ENCODE measurements at regions not wholly inside any gene's neighbourhood (a gene's known extent, or its start where the extent isn't known, plus 50 kb on each side); places are given as distances from the start of the nearest gene placed in this dataset.

DNA sequence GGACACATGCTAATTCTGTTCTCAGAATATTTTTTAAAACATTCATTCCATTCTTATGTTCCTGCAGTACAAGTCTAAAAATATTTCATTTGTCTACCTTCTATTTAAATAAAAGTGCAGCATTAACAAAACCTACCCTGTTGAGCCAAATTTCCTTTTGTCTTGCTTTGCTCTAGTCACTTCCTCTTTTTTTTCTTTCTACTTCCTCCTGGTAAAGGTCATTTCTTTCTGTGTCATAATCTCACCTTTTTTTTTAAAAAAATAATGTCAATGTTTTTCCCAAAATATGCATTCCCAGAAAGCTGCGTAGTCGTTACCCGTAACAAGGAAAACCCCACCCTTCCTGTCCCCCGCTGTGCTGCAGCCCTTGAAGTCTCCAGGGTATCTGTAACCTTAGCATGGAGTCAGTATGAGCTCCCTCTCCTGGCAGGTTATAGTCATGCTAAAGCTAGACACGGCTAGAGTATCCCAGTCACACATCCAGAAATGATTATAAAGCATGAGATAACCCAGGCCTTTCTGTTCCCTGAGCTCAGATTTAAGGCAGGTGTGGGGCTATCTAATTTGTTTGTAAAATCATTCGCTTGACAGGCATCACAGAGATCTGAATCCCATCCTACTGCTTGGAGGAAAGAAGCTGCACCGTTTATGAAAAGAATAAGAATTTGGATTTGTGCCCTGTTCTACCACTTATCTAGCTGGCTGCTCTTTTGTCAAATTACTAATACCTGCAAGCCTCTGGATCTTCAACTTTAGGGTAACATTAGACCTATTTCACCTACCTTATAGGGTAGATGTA lies 51.1 kb upstream of the EED start:
- peak; percentile 71 to 72 for DNase-seq

DNA sequence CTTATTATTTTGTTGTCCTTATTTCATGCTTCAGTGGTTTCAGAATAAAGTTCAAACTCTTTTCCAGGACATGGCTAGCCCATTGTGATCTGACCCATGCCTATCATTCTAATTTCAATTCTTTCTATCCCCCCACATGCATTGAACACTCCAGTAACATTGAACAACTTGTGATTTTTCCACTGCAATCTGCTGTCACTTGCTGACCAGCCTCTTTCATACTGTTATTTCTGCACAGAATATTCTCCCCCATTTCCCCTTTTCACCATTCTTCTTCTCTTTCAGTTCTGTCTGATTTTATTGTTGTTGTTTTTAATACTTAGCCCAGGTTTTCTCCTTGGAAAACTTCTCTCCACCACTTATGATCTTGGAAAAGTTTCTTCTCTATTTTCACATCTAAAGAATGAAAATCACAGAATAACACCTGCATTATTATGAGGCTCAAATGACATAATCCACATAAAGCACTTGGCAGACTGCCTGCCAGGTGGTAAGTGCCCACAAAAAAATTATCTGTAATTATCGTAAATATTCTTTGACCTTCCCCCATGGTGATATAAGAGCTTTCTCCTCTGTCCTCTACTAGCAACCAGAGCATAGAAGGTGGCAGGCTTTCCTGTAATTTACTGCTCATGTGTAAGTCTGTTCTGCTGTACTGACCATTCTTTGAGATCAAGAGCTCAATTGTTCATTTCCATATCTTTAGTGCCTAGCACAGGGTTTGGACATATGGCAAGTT lies 51.9 kb upstream of the EED start:
- DNase-seq, result no peak

DNA sequence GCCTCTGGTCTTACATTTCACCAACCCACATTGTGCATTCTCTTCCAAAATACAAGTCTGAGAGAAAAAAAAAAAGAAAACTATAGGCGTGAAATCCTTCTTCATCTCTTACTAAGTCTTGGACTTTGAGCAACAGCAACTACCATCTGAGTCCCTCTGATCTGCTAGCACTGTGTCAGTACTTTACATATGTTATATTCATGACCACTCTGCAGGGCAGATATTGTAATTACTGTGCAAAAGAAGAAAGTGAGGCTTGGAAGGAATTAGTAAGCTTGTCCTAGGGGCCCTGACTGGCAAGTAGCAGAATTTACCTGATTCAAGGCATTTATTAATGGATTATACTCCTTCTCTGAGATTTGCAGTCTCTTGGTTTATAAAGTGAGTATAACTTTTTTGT lies 52.7 kb upstream of the EED start:
- DNase-seq, result no peak

DNA sequence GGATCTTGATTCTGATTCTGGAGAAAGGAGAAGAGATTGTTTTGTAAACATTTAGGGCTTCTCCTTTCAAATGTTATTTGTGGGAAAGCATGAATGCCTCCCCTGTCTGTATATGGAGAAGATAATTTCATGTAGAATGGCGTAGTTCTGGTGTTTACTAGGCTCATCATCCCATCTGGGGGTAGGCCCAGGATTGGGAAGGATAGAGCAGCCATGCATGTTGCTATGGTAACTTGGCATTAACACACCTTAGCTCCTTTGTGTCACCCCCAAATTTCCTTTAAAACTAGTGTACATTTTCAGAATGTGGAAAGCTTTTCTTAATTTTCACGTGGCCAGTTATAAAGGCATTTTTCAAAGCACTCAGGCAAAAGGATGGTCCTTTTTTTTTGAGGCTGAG lies 57.5 kb upstream of the EED start:
- DNase-seq, result no peak

DNA sequence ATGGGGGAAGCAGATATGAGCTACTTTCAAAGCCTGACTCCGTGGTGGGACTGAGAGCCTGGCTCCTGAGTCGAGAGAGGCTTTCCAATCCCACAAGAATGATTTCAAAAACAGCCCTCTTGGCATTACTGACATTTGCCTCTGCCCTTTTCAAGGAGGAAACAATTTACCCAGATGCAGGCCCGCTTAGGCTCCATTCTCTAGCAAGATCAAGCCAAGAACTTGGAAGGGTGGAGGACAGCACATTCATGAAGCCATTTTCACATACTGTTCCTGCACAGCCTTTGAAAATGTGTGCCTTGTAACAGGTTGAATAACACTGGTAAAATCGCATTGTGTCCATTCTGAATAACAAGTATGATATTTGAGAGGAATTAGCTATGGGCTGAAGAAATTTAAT lies 58.2 kb upstream of the EED start:
- no peak for DNase-seq

DNA sequence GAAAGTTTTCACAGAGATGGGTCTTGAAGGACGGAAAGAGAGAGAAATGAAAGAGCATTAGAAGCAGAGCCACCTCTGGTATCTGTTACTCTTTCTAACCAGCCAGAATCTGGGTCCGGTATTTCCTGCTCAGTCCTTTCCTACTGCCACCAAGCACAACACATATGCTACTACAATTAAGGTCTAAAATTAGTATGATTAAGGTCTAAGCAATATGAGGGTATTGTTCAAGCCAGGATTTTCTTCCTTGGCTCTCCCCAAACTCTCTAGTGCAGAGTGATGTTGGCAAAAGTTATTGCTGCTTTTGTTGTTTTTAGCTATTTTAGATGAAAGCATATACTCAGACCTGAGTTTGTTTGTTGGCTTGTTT lies 59.2 kb upstream of the EED start:
- no peak for DNase-seq

DNA sequence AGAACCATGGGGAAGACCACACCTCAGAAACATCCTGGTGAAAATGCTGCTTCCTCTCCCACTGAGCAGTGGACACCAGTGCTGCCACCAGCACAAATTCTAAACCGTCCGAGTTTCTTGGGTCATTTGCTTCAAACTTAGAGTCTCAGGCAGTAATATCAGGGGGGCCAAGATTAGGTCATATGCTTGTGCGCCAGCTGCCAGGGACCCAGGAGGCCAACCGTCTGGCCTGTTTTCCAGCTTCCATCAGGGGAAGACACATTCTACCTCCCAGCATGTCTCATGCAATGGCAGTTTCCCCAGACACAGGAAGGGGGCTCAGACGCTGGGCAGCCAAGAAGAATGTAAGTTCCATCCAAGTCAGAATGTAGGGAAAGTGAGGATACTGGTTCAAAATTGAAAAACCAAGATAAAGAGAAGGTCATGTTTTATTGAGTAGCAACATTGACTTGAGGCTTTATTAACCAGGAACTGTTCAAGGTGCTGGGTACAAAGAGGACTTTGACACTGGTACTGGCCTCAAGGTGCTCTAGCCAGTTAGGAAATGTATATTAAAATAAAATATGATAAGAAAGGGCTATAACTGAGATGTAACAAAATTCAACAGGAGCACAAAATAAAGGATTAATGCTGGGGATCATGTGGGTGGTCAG lies 59.7 kb upstream of the EED start:
- no peak for DNase-seq

DNA sequence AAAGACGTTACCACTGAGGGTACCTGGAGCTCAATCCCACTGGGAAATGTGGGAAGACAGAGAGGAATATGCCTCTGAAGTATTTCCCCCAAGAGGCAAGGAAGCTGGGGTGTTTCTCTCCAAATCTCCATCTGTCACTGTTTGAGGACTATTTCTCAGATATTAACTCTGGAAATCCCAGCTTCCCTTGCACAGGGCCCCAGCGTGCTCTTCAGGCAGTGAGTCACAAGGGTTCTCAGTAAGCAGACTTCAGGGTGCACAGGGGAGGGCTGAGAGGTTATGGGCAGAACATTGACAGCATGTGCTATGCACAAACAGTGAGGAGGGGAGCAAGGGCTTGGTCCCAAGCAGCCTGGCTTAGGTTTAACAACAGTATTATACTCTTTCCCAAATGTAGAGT lies 60.9 kb upstream of the EED start:
- peak; percentile 63 to 67 for DNase-seq

DNA sequence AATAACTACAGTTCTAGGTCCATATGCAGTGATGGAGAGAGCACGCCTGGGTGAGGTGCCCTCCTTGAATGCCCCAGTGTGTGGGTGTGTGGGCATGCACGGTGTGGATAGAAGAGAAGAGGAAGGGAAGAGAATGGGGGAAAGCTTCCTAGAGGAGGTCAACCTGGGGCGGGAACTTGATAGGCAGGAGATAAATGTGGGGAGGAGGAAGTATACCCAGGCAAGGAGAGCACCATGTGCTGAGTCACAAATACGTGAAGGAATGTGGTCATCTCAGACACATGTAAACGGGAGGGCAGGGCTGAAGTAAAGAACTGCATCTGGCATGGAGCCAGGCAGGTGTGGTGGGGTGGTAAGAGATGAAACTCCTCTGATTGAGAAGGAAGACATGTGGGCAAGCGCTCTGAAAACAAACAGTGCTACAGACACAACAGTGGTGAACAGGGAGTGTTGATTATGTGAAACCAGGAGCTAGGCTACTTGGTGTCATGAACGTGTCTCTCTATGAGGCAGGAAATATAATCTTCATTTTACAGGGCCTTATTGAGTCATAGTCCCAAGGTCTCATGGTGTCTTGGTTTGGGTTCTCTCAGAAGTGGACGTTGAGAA lies 61.5 kb upstream of the EED start:
- peak; percentile 85 to 89 for DNase-seq

DNA sequence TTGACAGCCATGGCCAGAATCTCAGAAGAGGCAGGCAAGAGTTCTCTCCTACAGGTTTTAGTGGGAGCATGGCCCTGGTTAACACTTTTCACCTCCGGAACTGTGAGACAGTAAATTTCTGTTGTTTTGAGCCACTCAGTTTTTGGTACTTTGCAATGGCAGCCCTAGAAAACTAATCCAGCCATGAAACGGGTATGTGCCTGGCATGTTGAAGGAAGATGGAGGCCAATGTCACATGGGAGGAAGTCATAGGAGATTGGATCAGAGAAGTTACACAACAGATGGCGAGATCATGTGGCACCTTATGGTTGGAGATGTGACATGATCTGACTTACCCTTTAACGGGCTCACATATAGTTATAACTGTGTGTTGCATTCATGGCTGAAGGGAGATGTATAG lies 63.2 kb upstream of the EED start:
- no peak for DNase-seq

DNA sequence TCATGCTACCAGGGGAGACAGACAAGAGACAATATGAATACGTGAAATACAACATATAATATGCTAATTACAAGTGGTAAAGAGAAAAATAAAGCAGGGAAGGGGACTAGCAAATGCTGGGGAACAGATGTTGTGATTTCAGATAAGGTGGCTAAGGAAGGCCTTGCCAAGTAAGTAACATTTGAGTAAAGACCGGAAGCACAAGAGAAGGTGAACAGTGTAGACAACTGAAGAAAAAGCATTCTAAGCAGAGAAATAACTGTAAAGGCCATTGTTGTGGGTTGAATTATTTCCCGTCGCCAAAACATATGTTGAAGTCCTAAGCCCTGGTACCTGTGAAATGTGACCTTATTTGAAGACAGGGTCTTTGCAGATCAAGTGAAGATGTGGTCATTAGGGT lies 63.7 kb upstream of the EED start:
- DNase-seq, result no peak

DNA sequence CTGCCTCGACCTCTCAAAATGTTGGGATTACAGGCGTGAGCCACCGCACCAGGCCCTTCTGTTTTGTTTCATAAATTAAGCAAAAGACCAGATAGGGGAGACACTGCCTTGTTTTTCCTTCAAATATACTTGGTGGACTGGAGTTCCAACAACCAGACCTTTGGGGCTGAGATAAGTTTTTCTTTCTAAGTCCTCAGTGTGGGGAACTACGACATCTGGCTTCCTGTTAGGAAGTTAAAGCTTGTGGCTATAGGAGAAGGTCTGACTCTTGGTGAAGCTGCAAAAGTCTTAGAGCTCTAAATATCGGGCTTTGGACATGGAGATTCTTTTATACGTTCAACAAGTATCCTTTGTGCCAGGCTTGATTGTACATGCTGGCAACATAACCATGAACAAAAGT lies 64.1 kb upstream of the EED start:
- no peak for DNase-seq

DNA sequence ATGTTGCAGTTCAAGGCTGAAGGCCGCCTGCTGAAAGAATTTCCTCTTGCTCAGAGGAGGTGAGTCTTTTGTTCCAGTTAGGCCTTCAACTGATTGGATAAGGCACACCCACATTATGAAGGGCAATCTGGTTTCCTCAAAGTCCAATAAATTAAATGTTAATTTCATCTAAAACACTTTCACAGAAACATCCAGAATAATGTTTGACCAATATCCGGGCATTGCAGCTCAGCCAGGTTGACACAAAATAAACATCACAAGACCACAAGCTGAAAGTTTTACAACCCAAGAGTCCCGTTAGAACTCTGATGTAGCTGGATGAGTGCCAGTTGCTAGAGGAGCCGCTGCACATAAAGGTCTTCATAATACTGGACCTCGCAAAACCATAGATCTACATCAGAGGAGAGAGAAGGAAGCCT lies 64.9 kb upstream of the EED start:
- DNase-seq, result no peak

DNA sequence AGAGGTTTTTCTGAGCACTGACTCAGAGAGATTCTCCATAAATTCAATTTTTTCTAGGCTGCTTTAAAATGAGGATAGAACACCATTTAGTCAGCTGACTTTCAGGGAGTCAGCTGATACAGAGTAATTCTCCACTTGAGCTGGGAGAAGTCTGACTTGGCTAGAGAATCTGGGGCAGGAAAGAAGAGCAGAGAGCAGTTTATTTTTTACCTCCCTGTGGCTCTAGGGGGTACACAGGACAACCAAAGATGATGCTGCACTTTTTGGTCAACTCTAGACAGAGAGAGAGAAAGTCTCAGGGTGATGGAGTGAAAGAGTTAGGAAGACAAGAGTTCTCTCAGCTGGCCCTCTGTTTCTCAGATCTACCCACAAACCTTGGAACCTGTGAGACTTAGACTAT lies 67.3 kb upstream of the EED start:
- DNase-seq, result no peak

DNA sequence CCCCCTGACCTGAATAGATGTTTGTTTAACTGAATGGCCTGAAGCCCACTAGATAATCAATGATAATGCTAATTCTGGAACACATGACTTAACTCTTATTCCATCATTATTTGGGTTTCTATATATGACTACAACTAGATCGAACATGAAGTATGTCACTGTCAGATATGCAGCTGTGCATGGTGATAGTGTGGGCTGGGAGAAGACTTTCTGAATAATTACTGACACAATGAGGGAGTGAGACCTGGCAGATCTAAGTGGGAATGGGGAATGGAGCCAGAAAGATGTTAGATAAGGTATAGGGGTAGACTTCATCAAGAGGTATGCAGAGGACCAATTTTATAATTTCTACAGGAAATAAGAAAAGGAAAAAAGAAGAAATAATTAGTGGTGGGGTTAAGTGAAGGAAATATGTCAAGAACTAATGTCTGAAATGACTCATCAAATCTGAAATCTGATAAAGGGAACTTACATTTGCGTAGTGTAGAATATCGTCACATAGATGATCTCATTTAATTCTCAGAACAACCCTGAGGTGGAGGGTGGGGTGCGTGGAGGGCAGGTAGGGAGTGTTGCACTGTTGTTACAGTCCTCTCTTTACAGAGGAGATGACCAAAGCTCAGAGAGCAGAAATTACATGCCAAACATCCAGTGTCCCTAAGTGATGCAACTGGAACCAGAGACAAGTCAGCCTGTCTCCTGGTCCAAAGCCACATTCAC lies 68.2 kb upstream of the EED start:
- peak; percentile 74 to 77 for DNase-seq

DNA sequence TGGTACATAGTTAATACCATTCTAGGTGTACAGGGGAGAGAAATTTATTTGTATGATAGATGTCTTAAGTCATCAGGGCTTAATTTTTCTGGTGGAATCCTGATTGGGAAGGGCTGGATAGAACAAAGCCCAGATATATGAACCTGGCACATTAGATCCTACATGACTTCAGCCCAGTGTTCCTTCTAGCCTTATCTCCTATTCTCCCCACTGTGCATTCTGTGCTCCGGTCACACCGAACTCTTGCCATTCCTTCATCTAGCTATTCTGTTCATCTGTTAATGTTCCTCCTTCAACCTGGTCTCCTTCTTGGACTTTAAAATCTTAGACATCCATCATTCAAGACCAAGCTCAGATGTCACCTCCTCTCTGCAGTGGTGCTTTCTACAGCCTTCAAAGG lies 68.9 kb upstream of the EED start:
- DNase-seq, result no peak

DNA sequence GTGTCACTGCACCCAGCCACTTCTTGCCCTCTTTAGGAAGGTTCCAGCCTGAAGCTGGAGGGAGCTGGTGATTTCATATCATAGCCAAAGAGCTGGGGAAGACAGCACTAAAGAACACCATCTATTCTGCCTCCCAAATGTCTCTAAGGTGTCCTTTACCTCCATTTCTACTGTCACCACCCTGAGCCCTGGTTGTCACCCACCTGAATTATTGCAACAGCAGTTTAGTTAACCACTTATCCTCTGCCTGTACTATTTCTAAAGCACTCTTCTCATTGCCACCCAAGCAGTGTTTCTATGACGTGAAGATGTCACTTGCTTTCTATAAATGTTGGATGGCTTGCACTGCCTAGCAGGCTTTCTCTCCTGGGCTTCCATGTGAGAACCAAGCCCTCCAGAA lies 69.4 kb upstream of the EED start:
- DNase-seq, result no peak

DNA sequence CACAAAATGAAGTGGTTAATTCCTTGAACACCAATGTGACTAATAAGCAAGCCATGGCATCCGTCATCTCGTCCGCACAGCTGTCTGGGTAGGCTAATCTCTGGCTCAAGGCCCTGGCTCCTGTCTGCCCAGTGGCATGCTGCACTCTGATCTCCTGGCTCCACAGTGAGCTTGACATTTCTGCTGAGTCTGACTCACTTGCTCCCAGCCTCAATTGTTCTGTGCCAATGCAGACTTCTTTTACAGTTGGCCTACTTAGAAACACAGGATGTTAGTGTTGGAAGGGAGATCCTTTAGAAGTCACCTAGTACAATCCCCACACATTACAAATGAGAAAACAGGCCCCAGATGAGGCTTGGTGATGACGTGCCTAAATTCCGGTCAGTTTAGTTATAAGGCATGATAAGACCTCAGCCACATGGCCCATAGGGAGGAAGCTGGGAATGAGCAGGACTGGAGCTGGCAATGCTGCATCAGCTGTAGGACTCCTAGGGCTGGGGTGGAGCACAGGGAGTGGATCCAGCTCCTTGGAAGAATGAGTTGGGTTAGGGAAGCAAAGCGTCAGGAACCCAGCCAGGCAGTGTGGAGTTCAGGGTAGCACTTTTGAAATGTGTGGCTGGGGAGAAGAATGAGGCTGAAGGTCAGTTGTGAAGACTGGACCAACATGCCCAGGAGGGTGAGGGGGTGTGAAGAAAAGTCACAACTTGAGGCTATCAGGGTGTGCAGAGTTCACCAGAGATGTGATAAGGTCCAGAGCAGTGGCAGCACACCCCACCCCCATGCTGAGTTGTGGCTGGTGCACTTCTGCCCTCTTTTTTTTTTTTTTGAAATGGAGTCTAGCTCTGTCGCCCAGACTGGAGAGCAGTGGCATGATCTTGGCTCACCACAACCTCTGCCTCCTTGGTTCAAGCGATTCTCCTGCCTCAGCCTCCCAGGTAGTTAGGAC lies 70.2 kb upstream of the EED start:
- no peak for DNase-seq

DNA sequence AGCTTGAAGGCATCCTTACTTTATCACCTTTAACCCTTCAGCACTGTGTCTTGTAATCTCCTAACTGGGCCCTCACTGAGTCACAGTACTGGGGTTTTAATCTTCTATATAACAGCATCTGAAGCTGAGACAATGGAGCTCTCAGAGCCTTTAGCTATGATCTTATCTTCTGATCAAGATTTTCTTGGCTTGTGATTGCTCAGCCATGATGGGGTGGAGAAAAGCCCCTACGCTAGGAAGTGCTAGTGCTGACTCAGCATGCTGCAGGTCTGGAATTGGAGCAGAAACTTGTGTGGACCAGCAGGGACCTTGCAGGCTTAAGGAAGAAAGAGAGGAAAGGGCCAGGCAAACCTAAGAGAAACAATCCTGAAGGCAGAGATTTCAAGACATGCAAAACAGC lies 71.7 kb upstream of the EED start:
- DNase-seq, result no peak

DNA sequence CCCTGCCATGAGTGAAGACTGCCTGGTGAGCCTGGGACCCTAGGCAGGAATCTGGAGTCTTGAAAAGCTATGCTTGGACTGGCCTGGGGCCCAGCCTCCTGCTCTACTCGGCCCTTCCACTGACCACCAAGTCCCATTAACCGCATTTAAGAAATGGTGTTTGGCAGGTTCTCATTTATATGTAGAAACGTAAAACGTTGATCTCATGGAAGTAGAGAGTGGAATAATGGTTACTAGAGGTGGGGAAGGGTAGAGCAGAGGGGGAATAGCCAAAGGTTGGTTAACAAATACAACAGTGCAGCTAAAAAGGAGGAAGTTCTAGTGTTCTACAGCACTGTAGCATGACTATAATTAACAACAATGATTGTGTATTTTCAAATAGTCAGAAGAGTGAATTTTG lies 72.9 kb upstream of the EED start:
- DNase-seq, result no peak

DNA sequence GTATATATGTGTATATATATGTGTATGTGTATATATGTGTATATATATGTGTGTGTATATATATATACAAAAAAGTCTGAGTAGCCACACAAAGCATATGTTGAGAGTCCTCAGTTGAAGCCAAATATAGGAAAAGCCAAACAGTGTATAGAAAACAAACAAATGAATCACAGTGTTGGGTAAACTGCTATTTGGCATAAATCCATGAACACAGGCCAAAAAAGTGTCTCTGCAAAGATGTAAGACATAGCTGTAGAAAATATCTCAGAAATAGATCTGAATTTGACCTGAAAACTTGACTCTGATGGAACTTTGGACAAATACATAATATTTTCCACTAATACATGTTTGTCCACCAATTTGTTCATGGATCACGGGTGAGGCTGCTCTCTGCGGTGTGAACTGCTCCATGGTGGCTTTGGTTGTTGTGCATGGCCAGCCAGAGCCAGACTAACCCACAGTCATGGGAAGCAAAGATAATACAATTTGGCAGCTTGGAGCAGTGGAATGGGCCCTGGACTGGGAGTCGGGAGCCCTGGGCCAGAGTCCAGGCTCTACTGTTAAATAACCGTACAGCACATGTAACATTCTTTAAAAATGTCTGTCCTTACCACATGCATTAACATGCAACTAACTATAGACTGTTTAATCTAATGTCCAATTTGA lies 76.9 kb upstream of the EED start:
- no peak for DNase-seq

Measured in activated T-cell treated with anti-CD3 and anti-CD28 coated beads, Interleukin-2, amount 50 U/mL, for 48 hours (primary cell).